GM21390 (cell line): ENCODE measurements at regions not wholly inside any gene's neighbourhood (a gene's known extent, or its start where the extent isn't known, plus 50 kb on each side); places are given as distances from the start of the nearest gene placed in this dataset.

Experiments used
- ATAC-seq: cut with Tn5 transposase; IDR thresholded peaks from one replicate; pipeline ENCODE4 v1.9.1; 2021; ENCODE audit not compliant: unreplicated experiment

DNA sequence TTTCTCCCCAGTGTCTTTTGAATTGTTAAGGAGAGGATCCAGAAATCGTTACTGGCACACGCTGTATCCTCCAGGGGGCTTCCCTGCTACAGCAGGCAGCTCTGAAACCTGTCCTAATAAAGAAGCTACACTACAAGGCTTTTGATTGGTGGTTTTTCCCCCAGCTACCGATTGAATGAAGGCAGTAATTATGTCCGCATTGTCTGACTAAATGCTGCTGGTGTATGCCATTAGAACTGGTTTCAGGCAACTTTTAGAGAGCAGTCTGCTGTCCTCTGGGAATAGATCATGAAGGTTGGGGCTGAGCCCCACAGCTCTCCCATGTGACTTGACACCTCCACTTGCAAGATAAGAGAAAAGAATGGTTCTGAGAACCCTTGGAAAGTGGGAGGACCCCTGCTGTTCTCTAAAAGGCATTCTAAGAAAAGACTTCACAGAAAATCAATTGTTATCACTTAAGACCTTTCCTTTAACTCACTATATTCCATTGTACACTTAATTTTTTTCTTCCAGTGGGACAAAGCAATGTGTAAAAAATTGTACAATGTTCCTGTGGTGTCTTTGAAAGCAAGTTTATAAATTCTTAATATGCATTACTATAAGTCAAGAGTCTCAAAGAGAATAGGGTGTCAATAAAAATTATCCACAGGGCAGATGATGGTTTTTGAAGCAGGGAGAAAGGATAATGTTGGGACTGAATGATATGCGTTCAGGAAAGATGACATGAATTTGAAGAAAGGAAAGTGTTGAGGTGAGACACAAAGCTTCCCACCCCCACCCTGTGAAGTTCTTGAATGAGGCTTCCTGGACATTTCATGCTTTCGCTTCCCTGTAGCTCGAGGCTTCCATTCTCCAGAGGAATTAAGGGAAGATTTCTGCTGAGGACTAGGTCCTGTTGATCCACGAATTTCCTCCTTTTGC, 53.0 kb upstream of the DAZL start:
- ATAC-seq: no peak

DNA sequence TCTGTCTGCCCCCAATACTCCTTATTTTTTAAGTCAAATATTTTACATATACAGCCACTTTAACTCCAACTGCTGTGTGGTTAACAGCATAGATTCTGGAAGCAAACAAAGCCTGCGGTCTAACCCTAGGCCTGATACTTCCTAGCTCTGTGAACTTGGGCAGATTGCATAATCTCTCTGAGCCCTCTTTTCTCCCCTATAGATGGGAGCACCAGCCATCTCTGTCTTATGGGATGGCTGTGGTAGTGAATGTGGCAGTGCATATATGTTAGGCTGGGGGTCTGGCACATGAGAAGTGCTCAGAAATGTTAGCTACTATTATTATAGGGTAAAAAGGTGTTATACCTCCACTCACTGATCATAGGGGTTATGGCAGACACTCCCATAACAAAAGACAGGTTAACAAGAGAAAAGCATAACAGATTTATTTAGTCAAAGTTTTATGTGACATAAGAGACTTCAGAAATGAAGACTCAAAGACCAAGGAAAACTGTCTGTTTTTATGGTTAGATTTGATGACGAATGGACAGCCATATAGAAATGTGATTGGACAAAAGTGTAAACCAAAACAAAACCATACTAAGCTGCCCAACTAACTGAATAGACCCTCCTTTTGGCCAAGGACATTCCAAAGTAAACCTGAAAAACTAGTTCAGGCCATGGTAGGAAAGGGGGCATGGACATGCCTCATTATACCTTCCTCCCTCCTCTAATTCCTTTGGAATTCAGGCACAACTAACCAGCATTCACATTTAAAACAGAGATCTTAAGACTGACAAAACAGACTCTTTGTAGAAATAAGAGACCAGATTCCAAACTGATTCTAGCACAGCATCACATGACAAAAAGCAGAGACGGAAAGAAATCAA, 53.9 kb upstream of the DAZL start:
- no peak for ATAC-seq

DNA sequence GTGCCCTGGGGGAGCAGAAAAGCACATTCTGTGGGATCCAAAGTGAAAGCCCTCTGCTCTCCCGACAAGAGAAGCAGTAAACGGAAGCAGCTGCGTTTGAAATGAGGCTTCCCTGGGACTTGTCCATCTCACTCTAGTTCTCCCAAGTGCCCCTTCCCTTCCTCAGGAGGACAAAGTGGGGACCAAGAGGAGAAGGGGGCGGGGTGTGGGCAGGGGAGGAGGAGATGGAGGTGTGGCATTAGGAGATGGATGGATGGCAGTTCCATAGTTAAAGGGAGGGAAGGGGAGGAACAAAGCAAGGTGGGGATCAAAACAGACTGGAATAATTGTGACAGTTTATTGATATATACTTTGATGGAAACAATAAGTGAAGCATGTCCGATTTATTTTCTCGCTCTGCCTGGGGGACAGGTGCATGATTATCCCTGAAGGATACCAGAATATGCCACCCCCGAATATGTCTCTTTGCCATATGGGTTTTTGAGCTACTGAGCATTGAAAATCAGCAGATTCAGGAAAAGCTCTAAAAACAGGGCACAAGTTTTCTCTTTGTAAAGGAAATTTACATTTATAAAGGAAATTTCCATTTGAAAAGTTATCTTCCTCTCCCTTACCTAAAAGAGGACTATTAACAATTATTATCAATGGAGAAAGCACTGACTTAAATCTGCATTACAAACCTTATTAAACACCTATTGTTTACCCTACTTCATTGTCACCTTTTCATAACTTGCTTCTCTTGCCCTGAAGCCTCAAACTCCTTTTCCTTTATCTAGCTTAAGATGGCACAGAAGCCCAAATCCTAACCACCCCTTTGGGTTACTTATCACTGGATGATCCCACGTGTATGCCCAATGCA, 58.9 kb upstream of the DAZL start:
- no peak for ATAC-seq

DNA sequence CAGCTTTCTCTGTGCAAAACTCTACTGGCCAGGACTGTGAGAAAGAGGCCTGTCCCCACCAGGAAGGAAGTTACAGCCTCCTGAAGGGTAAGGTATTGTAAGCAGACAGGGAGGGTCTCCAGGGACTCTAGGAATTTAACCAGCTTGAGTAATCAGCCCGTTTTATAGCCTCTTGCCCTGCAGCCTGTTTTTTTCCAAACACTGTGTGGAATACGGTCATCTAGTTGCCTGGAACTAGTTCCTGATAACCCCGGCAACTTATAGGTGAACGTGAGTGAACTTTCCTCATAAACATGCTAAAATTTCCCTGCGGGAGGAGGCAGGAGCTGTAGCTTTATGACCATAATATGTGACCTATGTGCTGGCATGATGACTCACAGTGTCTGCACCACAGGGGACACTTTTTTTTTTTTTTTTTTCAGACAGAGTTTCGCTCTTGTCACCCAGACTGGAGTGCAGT, 60.1 kb upstream of the DAZL start:
- no peak for ATAC-seq

DNA sequence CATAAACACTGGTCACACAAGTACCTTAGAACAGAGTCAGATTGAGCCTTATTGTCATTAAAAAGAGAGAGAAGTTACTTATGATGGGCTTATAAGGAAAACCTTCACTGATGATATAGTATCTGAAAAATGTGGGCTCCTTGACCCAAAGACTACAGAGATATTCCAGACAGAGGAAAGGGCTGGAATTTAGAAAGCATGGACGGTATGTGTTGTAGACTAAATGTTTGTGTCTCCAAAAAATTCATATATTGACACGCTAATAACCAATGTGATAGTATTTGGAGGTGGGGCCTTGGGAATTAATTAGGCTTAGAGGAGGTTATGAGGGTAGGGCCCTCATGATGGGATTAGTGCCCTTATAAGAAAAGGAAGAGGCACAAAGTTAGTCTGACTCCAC, 61.0 kb upstream of the DAZL start:
- ATAC-seq: no peak

DNA sequence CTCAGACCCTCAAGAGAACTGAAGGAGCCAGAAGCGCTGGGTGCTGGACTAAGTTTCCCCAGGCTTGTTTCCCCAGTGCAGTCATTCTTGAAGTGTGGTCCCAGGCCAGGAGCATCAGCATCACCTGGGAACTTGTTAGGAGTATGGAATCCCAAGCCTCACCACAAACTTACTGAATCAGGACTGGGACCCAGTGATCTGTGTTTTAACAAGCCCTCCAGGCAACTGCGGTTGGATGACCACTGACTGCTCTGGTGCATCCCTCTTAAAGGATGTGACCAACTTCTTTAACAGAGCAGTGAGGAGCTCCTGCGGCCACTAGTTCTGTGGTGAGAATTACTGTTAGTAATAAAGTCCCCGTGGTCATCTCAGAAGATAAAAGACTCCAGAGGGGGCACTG, 62.4 kb upstream of the DAZL start:
- ATAC-seq: no peak

DNA sequence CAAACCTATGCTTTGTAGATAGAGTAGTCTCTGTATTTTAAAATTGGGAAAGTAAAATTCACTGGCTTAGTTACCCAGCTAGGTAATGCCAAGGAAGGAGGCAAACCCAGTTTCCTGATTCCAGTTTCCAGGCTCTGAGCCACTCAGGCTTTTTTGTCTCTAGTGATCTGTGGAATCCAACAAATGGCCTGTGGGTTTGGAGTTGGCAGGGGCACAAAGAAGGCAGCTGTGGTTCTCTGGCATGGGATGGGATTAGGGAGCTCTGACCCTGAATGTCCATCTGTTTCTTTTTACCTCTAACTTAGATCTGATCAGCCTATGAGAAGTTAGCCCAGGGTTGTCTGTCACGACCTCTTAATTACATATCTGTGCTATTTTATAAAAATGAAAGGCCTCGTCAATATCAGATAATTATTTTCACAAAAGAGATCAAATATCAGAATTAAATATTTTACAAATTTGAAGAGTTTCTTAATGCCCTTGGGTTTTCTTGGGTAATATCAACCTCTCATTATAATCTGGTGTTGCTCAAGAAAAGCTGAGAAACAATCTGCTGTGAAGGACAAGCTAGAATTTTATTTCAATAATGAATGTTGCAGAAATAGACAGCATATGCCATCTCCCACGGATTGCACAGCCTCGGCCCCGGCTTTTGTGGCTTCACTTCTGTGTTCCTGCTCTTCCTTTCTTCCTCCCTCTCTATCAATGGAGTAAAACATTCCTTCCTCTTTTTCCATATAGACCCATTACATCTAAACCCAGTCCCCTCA, 63.7 kb upstream of the DAZL start:
- ATAC-seq: no peak

DNA sequence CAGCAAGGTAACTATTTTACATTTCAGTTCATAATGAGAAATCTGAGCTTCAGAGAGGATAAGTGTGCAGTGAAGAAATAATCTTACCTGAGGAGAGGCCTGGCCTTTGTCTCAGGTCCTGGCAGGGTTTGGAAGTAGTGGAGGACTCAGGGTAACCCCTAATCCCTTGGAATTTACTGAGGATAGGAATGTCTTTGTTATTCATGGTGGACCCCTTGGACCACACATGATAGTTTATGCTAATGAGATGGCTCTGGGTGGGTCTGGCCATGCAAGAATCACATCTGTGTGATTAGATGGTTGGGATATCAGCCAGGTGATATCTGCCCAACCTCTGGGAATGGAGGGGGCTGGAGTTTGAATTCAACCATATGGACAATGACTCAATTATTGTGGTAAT, 65.0 kb upstream of the DAZL start:
- ATAC-seq: no peak

DNA sequence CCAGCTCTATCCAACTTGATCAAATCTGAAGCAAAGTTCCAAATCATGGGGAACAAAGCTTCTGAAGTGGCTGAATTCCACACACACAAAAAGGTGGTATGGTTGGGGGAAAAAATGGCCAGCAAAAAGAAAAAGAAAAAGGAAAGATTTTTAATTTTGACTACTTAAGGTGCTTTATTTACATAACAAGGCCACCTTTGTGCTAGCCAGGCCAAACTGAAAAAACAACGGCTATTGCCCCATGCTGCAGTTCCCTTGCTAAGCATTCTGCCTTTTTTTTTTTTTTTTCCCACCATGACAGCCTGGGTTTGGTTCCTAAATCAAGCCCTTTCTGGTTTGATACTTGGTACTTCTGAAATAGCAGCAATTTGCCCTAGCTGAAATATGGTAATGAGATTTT, 66.5 kb upstream of the DAZL start:
- no peak for ATAC-seq

DNA sequence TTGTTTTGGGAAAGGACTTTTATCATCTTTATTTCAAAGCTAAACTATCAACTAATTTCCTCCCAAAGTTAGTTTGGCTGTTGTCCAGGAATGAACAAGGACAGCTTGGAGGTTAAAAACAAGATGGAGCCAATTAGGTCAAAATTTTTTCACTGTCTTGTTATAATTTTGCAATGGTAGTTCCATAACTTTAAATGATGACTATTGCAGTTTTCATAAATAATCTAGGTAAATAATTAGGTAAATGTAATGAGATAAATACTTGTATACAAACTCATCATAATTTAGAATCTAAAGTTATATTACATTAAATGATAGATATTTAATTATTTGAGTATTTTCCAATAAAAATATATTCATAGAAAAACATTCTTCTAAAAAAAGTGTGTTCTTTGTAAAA, 68.3 kb upstream of the DAZL start:
- no peak for ATAC-seq

DNA sequence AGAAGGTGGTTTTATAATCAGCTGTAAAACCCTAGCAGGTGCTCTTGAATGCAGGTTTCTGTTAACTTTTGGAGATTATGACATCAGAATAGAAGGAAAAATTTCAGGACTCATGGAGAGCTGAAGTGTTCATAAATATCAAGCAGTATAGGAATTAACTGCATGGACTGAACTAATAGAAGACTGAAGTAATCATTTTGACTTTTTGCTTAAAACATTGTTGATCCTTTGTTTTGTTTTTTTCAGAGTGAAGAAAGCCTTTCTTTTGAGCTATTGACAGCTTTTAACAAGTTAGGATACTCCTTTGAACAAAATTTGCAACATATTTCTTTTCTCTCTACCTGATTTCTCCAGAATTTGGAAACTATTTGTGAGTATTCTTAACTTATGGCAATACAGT, 70.6 kb upstream of the DAZL start:
- no peak for ATAC-seq

DNA sequence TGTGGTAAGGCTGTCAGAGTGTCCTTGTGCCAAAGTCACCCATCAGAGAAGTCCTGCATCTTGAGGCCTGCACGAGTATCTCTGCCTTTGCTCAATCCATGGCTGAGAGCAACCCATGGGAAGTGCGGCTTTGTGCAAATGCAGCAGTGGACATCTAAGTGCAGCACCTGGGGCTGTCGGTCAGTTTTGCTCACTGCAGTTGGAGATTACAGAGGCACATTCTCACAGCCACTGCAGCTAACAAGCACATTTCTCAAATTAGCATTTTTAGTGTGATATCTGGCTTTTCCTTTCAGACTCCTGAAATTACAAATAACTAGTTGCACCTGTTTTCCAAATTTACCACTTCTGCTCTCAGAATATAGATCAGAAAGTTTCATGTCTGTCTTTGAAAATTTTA, 81.5 kb upstream of the DAZL start:
- no peak for ATAC-seq

DNA sequence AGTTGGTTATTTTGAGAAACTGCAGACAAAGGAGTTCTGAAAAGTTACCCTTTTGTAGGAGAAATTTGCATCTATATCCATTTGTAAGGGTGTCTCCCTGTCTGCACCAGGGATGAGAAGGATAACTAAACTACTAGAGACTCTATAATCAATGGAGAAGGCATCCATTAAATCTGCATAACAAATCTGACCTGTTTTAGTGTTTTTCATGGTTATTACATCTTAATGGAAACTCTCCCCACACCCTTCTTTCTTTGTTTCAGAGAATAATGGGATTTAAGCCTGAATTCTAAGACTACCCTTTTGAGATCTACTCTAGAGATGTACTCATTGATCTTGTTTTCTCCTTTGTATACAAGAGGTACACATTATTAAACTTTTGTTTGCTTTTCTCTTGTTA, 82.0 kb upstream of the DAZL start:
- no peak for ATAC-seq

DNA sequence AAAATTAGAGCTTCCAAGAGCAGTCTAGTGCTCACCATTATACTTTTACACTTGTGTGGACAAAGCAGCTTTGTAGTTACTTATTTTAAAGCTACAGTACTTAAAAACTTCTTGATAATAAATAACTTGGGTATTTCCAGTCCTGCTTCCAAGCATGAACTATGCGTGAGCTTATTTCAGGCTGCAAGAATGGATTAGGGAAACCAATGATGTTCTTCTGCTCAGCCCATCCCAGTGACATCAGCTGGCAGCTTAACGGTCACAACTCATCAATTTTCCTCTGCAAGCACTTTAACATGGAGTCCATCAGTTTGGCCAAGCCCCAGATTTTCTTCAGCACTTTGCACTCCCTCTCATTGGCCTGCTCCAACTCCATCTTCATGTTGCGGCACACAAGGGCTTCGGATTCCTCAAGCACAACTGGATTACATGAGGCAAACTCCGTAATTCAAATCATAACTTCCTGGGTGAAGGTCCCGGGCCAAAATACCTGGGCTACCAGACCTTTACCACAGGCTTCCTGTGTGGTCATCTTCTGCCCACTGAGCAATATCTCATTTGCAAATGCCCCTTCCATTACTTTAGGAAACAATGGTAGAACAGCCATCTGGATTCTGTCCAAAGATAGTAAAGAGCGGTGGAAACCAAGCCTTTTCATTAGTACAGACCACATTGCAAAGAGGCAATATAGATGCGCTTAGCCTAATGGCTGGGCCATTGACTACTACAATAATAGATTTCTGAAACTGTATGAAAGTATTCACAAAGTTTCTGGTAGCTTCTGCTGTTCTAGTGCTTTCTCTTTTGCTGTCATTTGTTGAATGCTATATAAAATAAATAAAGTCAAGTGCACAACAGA, 87.5 kb upstream of the DAZL start:
- ATAC-seq: no peak

DNA sequence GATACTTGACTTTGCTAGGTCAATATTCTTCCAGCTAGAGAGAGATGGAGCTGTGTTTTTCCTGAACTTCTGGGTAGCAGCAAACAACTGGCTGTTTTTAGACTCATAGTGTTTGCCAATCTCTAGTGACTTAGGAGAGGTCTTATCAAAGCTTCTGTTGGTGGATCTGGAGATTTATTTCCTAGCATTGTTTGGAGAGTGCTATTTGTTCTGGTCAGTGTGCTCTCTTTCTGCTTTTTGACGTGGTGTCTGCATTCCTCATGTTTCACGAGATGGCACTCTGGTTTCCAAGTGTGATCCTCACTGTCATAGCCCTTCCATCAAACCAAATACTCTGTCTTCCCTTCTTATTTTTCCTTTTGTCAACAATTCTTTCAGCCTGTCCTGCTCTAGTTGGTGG, 88.6 kb upstream of the DAZL start:
- no peak for ATAC-seq

DNA sequence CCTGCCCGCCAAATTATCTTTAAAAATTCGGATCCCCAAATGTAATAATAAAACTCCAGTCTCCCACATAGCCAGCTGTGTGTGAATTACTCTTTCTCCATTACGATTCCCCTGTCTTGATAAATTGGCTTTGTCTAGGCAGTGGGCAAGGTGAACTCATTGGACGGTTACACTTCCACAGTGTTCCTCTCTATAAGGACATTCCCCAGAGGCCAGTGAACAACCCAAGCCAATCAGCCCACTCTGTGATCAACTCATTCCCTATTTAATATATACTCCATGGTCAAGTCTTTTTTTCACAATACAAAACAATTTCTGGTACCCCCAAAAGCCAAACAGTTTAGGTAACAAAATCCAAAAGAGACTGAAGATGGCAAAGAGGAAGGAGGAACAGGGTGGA, 90.5 kb upstream of the DAZL start:
- ATAC-seq: no peak

DNA sequence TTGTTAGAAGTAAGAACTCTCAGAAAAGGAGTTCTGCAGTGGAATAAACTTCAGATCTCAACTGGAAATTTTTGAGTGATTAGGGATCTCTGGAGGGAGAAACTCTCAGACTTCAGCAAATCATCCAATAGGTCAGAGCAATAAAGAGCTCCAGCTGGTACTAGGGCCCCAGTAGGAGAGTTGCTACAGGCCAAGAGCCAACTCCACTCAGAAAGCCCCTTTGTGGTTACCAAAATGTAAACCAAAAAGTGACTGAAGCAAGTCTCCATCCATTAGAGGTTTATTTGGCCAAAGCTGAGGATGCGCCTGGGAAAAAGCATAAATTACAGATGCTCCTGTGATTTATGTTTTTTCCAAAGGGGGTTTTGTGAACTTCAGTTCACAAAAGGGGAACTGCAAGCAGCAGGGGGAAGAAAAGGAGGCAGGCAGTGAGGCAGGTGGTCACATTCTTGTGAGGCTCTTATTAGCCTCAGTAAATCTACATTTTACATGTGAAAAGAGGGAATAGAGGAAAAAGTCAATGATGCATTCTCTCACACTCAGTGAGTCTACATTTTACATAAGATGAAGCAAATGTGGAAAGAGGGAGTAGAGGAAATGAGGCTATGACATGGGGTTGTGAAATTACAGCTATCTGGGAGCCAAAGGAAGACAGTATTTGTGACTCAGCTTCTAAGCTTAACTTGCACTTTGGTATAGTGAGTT, 92.4 kb upstream of the DAZL start:
- no peak for ATAC-seq

DNA sequence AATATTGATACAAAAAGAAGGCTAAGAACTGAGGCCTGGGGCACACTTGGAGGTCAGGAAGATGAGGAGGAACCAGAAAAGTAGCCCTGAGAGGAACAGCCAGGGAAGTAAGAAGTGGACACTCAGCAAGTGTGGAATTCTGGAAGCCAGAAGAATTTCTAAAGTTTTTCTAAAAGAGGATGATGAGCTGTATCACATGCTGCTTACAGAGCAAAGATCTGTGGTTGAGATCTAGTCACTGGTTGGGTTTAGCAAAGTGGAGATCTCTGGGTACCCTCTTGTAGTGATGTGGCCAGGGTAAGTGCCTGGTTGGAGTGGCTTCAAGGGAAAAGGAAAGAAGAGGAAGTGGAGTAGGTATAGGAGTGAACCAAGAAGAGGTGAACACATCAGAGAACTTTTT, 95.4 kb upstream of the DAZL start:
- no peak for ATAC-seq

DNA sequence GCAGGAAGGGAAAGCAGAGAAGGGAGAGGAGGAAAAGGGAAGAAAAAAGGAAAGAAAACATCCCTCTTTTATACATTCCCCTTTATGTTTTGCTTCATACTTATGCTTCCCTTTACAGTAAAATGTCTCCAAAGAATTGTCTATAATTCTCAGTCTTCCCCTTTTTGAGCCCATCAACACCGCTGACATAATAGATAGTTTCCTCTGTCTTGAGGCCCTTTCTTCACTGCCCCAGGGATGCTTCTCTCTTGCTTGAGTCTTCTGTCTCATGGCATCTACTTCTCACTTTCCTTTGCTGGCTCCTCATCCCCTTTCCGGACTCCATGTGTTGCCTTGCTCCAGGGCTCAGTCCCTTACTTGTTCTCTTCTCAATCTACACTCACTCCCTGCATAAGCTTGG, 99.7 kb upstream of the DAZL start:
- ATAC-seq: no peak
